HEK293T (cell line): ENCODE measurements at regions not wholly inside any gene's neighbourhood (a gene's known extent, or its start where the extent isn't known, plus 50 kb on each side); places are given as distances from the start of the nearest gene placed in this dataset.

Source experiments
- BHLHE40 ChIP-seq: fragments of 450-650 bp; IDR thresholded peaks from 2 replicates; pipeline ENCODE4 v1.6.1; 2016; ENCODE audit warnings: mild to moderate bottlenecking, moderate library complexity, borderline replicate concordance
- FOXA1 ChIP-seq: fragments of 450-650 bp; IDR thresholded peaks from 2 replicates; pipeline ENCODE4 v1.6.1; 2016; ENCODE audit warnings: mild to moderate bottlenecking
- FOXM1 ChIP-seq: fragments of 450-650 bp; IDR thresholded peaks from 2 replicates; pipeline ENCODE4 v1.6.1; 2017; ENCODE audit warnings: mild to moderate bottlenecking, borderline replicate concordance
- HDGF ChIP-seq: fragments of 450-650 bp; IDR thresholded peaks from 2 replicates; pipeline ENCODE4 v1.6.1; 2017; ENCODE audit warnings: antibody characterized with exemption, borderline replicate concordance
- SP1 ChIP-seq: fragments of 450-650 bp; IDR thresholded peaks from 2 replicates; pipeline ENCODE4 v1.6.1; 2017

DNA sequence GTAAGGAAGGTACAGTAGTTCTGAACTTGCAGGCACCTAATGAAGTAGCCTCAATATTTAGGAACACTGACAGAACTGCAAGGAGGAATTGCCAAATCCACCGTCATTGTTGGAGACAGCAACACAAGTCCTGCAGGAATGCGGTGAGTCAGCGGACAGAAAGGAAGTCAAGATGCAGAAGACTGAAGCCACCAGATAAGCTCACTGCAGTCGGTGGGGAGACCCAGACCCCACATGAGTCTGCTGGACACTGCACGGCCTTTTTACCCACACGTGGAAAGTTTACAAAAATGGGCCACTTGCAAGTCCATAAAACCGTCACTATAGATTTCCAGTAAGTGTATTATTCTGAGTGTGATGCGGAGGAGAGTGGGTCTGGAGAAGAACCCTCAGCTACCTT, 1471.6 kb downstream of the TBC1D22A start:
- no peak for TF ChIP-seq FOXA1
- TF ChIP-seq BHLHE40 = no peak
- TF ChIP-seq FOXM1 = no peak
- TF ChIP-seq SP1 = no peak
- TF ChIP-seq HDGF = no peak
